HFFc6 (cell line): ENCODE measurements at regions not wholly inside any gene's neighbourhood (a gene's known extent, or its start where the extent isn't known, plus 50 kb on each side); places are given as distances from the start of the nearest gene placed in this dataset.

Experiments
- DNase-seq: peaks from one replicate; pipeline ENCODE4 v3.0.0-alpha.2; 2018
- H3K27ac Mint-ChIP-seq: 2 replicates; pipeline ENCODE4 v1.8.0; 2020; ENCODE audit warnings: mild to moderate bottlenecking, mixed read lengths
- H3K27me3 Mint-ChIP-seq: 2 replicates; pipeline ENCODE4 v1.8.0; 2021; ENCODE audit warnings: mild to moderate bottlenecking, moderate library complexity, mixed read lengths; ENCODE audit not compliant: insufficient read depth
- H3K36me3 Mint-ChIP-seq: 2 replicates; pipeline ENCODE4 v1.8.0; 2021; ENCODE audit warnings: low read depth, mixed read lengths
- H3K4me1 Mint-ChIP-seq: 2 replicates; pipeline ENCODE4 v1.8.0; 2020; ENCODE audit warnings: low read depth, mixed read lengths
- H3K4me3 Mint-ChIP-seq: 2 replicates; pipeline ENCODE4 v1.8.0; 2020; ENCODE audit warnings: mild to moderate bottlenecking, moderate library complexity, mixed read lengths
- H3K9me3 Mint-ChIP-seq: 2 replicates; pipeline ENCODE4 v1.8.0; 2020; ENCODE audit warnings: mild to moderate bottlenecking, mixed read lengths
- TF ChIP-seq, protein P1 (sequence below): fragments of 200-600 bp; sonication (generic); IDR thresholded peaks from 2 replicates; pipeline ENCODE4 v1.5.0; 2021; ENCODE audit warnings: antibody characterized with exemption, mild to moderate bottlenecking

DNA sequence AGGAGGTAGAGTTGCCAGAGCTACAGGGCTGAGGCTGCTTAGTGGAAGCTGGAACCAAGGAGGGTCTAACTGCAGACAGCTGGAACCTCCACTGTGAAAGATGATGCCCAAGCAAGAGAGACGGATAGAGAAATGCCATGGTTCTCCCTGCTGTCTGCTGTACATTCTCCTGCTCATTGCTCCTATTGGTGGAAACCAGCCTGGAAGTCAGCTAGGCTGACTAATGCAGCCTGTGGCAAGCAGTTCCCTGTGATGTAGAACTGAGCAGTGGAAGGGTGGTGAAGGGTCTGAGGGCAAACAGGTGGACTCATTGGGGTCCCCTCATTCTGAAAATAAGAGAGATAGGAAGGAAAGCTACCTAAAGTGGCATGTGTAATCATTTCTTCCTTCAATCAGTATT is 563.6 kb downstream of the SLC4A3 start:
- Mint-ChIP-seq H3K4me3 (no peak overlapping the region), H3K9me3 (peaks cover 6% of the 10 kb centered on the region), H3K4me1 (peaks cover 38% of the 10 kb centered on the region), H3K36me3 (peaks cover 9% of the 10 kb centered on the region; the same call in 1 of the 2 replicates), H3K27me3 (peaks cover 3% of the 10 kb centered on the region; the same call in 1 of the 2 replicates), H3K27ac (no peak overlapping the region)
- TF ChIP-seq, protein P1, sequence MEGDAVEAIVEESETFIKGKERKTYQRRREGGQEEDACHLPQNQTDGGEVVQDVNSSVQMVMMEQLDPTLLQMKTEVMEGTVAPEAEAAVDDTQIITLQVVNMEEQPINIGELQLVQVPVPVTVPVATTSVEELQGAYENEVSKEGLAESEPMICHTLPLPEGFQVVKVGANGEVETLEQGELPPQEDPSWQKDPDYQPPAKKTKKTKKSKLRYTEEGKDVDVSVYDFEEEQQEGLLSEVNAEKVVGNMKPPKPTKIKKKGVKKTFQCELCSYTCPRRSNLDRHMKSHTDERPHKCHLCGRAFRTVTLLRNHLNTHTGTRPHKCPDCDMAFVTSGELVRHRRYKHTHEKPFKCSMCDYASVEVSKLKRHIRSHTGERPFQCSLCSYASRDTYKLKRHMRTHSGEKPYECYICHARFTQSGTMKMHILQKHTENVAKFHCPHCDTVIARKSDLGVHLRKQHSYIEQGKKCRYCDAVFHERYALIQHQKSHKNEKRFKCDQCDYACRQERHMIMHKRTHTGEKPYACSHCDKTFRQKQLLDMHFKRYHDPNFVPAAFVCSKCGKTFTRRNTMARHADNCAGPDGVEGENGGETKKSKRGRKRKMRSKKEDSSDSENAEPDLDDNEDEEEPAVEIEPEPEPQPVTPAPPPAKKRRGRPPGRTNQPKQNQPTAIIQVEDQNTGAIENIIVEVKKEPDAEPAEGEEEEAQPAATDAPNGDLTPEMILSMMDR: no peak
- DNase-seq: no peak

DNA sequence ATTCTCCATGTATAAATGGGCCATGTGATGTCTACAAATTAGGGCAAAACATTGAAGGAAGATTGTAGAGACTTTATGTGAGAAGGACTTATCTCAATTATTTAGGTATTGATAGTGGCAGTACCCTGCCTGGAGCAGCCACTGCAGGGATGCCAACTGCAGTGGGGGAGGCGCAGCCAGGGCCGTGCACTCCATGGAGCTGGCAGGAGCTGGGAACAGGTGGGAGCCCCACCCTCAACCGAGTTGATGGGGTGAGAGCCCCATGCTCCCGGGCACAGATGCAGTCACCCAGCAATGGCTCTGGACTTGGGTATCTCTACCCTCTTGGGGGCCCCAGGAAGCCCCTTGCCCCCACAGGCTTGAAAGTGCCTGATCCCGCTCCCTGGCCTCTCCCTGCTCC is 564.3 kb downstream of the SLC4A3 start:
- H3K27ac Mint-ChIP-seq: no peak overlapping the region
- H3K4me1 Mint-ChIP-seq: peaks cover 38% of the 10 kb centered on the region
- H3K9me3 Mint-ChIP-seq: peaks cover 6% of the 10 kb centered on the region
- no peak overlapping the region for H3K4me3 Mint-ChIP-seq
- DNase-seq: no peak
- peaks cover 9% of the 10 kb centered on the region; the same call in 1 of the 2 replicates for H3K36me3 Mint-ChIP-seq
- peaks cover 3% of the 10 kb centered on the region; the same call in 1 of the 2 replicates for H3K27me3 Mint-ChIP-seq
- TF ChIP-seq, protein P1: no peak

DNA sequence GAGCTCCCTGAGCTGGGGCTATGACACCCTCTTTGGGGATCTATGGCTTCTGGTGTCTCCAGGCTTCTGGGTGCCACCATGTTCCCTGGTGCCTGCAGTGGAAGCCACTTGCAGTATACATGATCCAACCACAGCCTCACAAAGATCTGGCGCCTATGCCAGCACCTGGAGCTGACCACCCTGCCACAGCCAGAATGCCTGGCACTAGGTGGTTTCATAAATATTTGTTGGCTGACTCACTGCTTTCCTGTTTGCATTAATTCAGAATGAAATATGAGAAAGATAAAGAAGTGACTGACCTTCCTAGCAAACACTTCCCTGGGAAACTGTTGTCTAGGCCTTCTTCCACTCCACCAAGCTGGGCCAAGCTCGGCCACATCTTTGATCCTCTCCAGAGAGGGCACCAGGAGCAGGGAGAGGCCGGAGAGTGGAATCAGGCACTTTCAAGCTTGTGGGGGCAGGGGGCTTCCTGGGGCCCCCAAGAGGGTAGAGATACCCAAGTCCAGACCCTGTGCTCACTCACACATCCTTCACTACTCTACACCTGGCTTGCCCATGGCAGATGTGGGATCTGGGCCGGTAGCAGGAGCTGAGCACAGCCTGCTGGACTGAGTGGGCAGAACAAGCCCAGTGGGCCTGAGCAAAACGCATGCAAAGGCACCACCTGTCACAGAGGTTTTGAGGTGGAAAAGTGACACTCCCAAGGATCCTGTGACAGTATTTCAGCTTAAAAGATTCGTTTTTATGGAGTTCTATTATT is 565.7 kb downstream of the SLC4A3 start:
- H3K36me3 Mint-ChIP-seq: peaks cover 9% of the 10 kb centered on the region; the same call in 1 of the 2 replicates
- H3K9me3 Mint-ChIP-seq: peaks cover 6% of the 10 kb centered on the region
- H3K27ac Mint-ChIP-seq: no peak overlapping the region
- H3K4me3 Mint-ChIP-seq: no peak overlapping the region
- TF ChIP-seq, protein P1: 0 out of 2 replicates have a peak, but pooled peaks have one; percentile 11
- DNase-seq: peak; percentile 10
- H3K27me3 Mint-ChIP-seq: peaks cover 3% of the 10 kb centered on the region; the same call in 1 of the 2 replicates
- peaks cover 33% of the 10 kb centered on the region for H3K4me1 Mint-ChIP-seq

DNA sequence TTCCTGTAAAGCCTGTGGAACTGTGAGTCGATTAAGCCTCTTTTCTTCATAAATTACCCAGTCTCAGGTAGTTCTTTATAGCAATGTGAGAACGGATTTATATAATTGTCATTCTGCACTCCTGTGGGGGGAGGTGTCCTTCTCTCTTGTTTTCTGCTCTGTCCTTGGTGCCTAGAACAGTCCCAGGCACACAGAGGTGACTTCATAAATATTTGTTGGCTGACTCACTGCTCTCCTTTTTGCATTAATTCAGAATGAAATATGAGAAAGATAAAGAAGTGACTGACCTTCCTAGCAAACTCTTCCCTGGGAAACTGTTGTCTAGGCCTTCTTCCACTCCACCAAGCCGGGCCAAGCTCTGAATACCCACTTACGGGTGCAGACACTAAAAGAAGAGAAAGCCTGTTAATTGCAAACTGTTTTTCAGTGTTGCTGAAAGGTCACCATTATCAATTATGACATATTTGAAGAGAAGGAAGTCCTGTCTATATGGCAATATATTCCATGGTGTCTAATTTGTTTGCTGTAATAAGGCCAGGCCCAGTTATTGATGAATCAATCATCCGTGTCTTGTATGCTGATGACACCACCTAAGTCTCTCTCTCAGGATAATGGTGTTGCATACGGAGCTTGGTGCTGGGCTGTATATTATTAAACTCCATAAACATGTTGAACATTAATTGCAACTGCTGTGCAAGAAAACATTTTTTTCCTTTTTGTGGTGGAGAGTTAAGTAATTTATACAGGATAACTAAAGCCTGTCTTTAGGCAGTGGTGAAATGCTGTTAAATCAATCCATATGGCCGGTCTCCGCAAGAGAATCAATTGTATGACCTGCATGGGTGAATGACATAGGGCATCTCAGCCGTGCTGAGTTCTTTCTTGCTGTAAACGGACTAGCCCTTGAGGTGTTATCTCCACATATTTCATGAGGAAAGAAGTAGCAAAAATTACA is 567.5 kb downstream of the SLC4A3 start:
- Mint-ChIP-seq H3K27me3 (peaks cover 3% of the 10 kb centered on the region; the same call in 1 of the 2 replicates), H3K9me3 (peaks cover 6% of the 10 kb centered on the region), H3K4me1 (peaks cover 41% of the 10 kb centered on the region), H3K27ac (no peak overlapping the region; the same call in 1 of the 2 replicates), H3K36me3 (peaks cover 9% of the 10 kb centered on the region; the same call in 1 of the 2 replicates), H3K4me3 (no peak overlapping the region)
- DNase-seq: no peak
- TF ChIP-seq, protein P1: no peak

DNA sequence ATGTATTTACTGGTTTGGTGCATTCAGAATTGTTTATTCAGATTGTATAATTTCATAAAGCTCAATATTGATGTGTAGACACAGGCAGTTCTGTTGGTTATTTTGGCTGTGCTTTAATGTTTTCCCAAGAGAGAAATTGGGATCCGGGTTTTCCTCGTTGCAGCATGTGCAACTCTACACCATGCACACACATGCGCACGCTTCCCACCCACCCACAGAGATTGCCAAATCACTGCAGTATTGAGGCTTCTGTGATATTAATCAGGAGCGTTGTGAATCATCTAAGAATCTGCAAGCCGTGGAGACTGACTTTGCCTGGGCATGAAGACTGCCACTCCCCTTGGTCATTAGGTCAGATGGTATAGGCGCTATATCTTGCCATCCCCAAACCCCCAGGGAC is 571.5 kb downstream of the SLC4A3 start:
- peaks cover 38% of the 10 kb centered on the region for H3K4me1 Mint-ChIP-seq
- peaks cover 16% of the 10 kb centered on the region for H3K36me3 Mint-ChIP-seq
- peak; percentile 83 for DNase-seq
- peaks cover 3% of the 10 kb centered on the region for H3K27me3 Mint-ChIP-seq
- TF ChIP-seq, protein P1: no peak
- peaks cover 17% of the 10 kb centered on the region for H3K9me3 Mint-ChIP-seq
- H3K27ac Mint-ChIP-seq: peak overlapping the region; percentile 73
- peak overlapping the region; percentile 41; the same call in 1 of the 2 replicates for H3K4me3 Mint-ChIP-seq
